Mucosa of descending colon (tissue), 3 donors: ENCODE measurements at regions not wholly inside any gene's neighbourhood (a gene's known extent, or its start where the extent isn't known, plus 50 kb on each side); places are given as distances from the start of the nearest gene placed in this dataset.

ENCODE experiments used
- ATAC-seq: fragments of 200-7000 bp; cut with Tn5 transposase; one replicate; pipeline ENCODE4 v1.9.1; 2020; ENCODE audit warnings: mild to moderate bottlenecking, moderate library complexity
- DNase-seq, 3 donors: peaks; one replicate each; pipeline ENCODE4 v3.0.0-alpha.2; 2020
- H3K36me3 ChIP-seq: fragments of 200-600 bp; one replicate; pipeline ENCODE4 v1.8.0; 2021; ENCODE audit warnings: low read depth, mild to moderate bottlenecking
- H3K4me1 ChIP-seq: fragments of 200-600 bp; one replicate; pipeline ENCODE4 v1.8.0; 2021; ENCODE audit warnings: low read depth, mild to moderate bottlenecking
- H3K4me3 ChIP-seq: fragments of 200-600 bp; one replicate; pipeline ENCODE4 v1.8.0; 2021; ENCODE audit warnings: mild to moderate bottlenecking
- H3K9me3 ChIP-seq: fragments of 200-600 bp; one replicate; pipeline ENCODE4 v1.8.0; 2021; ENCODE audit warnings: mild to moderate bottlenecking
- intact Hi-C, 2 donors: fragments of 100-400 bp; cut with DNase I in 1 of 2; cut with micrococcal nuclease in 1 of 2; formaldehyde crosslinking; loops; one replicate each; pipeline versions ENCODE4 v1.11.0 to v1.11.1; 2022; cut with DNase I, micrococcal nuclease
- TF ChIP-seq, protein P1 (sequence below): fragments of 200-600 bp; IDR thresholded peaks from one replicate; pipeline ENCODE4 v1.8.0; 2022; ENCODE audit warnings: antibody characterized with exemption, mild to moderate bottlenecking
- donor health status: DM: no; HTN: no; CAD: no; lungs with moderate emphysema.
- donor health status: DM: no; HTN: no; CAD: no.
- donor health status: DM: no; HTN: yes; CAD: no.

DNA sequence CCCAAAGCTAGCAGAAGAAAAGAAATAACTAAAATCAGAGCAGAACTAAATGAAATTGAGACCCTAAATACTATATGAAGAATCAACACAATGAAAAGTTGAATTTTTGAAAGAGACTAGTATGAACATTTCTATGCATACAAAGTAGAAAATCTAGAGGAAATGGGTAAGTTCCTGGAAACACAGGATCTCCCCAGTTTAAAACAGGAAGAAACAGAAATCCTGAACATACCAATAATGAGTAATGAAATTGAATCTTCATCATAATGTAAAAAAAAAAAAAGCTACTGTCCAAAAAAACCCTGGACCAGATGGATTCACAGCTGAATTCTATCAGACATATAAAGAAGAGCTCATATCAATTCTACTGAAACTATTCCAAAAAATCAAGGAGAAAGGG, 233.5 kb downstream of the PLPP3 start:
- ATAC-seq (no peak), DNase-seq (no peak)
- Histone ChIP-seq H3K36me3 (no peaks in the 10 kb centered on the region), H3K4me3 (no peak overlapping the region), H3K4me1 (no peaks in the 10 kb centered on the region), H3K9me3 (no peaks in the 10 kb centered on the region)
- TF ChIP-seq, protein P1, sequence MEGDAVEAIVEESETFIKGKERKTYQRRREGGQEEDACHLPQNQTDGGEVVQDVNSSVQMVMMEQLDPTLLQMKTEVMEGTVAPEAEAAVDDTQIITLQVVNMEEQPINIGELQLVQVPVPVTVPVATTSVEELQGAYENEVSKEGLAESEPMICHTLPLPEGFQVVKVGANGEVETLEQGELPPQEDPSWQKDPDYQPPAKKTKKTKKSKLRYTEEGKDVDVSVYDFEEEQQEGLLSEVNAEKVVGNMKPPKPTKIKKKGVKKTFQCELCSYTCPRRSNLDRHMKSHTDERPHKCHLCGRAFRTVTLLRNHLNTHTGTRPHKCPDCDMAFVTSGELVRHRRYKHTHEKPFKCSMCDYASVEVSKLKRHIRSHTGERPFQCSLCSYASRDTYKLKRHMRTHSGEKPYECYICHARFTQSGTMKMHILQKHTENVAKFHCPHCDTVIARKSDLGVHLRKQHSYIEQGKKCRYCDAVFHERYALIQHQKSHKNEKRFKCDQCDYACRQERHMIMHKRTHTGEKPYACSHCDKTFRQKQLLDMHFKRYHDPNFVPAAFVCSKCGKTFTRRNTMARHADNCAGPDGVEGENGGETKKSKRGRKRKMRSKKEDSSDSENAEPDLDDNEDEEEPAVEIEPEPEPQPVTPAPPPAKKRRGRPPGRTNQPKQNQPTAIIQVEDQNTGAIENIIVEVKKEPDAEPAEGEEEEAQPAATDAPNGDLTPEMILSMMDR: no peak
- intact Hi-C loops: no loop called here

- H3K4me3 ChIP-seq: no peak overlapping the region
- H3K36me3 ChIP-seq: no peaks in the 10 kb centered on the region
- H3K9me3 ChIP-seq: no peaks in the 10 kb centered on the region
- intact Hi-C loops: no loop called here
- TF ChIP-seq, protein P1: no peak
- ATAC-seq (no peak), DNase-seq (no peak)
- H3K4me1 ChIP-seq: no peaks in the 10 kb centered on the region
Measured at GRCh38 chr1:56340977-56341376, 238.4 kb downstream of the PLPP3 start.

DNA sequence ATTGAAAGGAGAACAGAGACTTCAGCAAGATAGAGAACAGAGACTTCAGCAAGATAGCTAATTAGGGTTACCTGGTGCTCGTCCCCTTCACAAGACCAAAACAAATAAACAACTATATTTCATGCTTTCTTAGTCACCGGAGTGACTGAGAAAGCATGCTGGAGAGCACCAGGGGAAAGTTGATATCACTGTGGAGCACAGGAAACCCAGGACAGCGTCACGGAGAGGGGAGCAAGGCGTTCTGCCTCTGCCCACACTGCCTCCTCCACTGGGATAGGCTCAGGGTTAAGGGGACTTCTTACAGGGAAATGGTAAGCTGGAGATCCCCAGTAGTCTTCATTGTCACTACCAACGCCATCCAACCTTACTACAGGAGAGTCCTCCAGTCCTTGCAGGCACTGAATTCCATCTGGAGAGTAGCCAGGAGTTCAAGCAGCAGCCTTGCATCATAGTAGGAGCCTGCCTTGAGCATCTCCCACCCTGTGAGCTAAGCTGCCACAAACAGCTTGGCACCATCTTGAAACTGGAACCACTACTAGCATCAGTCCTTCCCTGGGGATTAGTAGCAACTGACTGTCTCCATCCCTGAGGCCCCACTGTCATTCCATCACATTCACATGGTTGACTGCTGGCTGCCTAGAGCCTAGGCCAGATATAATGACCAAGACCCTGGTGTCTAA, 239.4 kb downstream of the PLPP3 start:
- H3K9me3 ChIP-seq: no peaks in the 10 kb centered on the region
- DNase-seq (no peak), ATAC-seq (no peak)
- H3K4me3 ChIP-seq: no peak overlapping the region
- TF ChIP-seq, protein P1: no peak
- intact Hi-C loops: no loop called here
- H3K4me1 ChIP-seq: no peaks in the 10 kb centered on the region
- no peaks in the 10 kb centered on the region for H3K36me3 ChIP-seq

DNA sequence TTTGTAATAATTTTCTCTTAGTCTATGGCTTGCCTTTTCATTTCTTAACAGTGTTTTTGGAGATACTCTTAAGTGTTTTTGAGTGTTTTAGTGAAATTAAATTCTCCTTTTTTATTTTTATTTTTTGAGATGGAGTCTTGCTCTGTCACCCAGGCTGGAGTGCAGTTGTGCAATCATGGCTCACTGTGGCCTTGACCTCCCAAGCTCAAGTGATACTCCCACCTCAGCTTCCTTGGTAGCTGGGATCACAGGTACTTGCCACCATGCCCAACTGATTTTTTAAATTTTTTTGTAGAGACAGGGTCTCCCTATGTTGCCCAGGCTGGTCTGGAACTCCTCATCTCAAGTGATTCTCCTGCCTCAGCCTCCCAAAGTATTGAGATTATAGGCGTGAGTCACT, 240.3 kb downstream of the PLPP3 start:
- Histone ChIP-seq H3K4me1 (no peaks in the 10 kb centered on the region), H3K36me3 (no peaks in the 10 kb centered on the region), H3K4me3 (no peak overlapping the region), H3K9me3 (no peaks in the 10 kb centered on the region)
- TF ChIP-seq, protein P1: no peak
- intact Hi-C loops: no loop called here
- ATAC-seq (no peak), DNase-seq (no peak)

DNA sequence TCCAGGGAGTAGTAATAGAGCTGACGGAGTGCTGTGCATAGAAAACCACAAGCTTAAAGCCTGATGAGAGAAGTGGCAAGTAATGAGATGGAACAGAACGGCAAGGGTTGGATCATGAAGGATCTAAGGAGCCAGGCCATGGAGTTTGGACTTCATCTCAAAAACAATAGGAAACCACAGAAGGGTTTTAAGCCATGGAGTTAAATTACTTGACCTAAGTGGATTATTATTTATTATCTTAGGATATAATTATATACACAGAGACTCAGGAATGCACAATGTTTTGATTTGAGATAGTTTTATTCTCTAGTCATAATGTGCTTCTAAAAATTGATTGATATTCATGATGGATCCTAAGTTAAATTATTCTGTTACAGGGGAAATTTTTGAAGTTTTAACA, 242.4 kb downstream of the PLPP3 start:
- intact Hi-C loops: no loop called here
- no peak for ATAC-seq
- DNase-seq: no peak
- Histone ChIP-seq H3K36me3 (no peaks in the 10 kb centered on the region), H3K9me3 (no peaks in the 10 kb centered on the region), H3K4me1 (no peaks in the 10 kb centered on the region), H3K4me3 (no peak overlapping the region)
- TF ChIP-seq, protein P1: no peak

DNA sequence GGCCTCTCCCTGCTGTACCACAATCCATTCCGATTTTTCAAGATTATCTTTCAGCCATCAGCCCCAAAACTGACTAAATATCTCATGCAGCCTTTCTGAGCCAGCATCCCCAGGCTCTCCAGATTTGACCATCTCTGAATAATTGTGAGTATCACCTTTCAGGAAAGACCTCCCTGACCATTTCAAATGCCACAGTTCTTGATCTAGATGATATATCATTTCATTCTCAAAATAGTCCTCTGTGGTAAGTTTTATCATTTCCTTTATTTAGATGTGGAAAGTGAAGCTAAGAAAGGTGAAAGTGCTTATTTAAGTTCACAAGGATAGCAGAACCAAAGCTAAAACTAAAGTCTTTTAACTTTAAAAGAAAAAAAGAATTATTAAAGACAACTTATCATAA, 244.0 kb downstream of the PLPP3 start:
- TF ChIP-seq, protein P1: no peak
- H3K4me1 ChIP-seq: no peaks in the 10 kb centered on the region
- no peak for ATAC-seq
- intact Hi-C loops: no loop called here
- no peaks in the 10 kb centered on the region for H3K9me3 ChIP-seq
- H3K36me3 ChIP-seq: no peaks in the 10 kb centered on the region
- DNase-seq: no peak
- no peak overlapping the region for H3K4me3 ChIP-seq
